ENCODE measurements at regions not wholly inside any gene's neighbourhood (a gene's known extent, or its start where the extent isn't known, plus 50 kb on each side); places are given as distances from the start of the nearest gene placed in this dataset.

- DNase-seq (ENCODE audit: low read depth) = no peak
These were observed 137.9 kb upstream of the MAP9 start for GRCh38 chr4:155514628-155515027.

GRCh38 chr4:155512817-155513216 is 136.1 kb upstream of the MAP9 start:
- DNase-seq (ENCODE audit: low read depth) = no peak

GRCh38 chr4:155512046-155512445 is 135.3 kb upstream of the MAP9 start:
- no peak for DNase-seq (ENCODE audit: low read depth)

DNA sequence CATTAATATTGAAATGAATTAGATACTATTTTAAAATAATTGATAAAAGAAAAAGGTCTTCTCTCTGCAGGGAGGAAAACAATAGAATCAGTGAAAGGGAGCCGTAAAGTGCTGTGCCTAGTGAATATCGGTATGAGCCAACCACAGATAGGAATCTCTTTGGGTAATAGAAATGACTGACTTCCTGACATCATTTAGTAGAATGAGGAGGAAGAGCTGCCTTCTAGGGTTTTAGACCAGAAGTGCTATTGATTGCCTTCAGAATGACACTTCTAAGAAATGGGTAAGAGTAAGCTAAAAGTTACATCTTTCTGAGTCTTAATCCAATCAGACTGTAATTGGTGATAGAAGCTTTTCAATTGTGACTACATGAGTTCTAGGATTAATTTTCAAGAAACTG is 134.0 kb upstream of the MAP9 start:
- no peak for DNase-seq (ENCODE audit: low read depth)

- DNase-seq (ENCODE audit: low read depth) = no peak
These were observed 132.8 kb upstream of the MAP9 start for GRCh38 chr4:155509555-155509954.

- no peak for DNase-seq (ENCODE audit: low read depth)
These were observed 130.0 kb upstream of the MAP9 start for GRCh38 chr4:155506745-155507144.

DNA sequence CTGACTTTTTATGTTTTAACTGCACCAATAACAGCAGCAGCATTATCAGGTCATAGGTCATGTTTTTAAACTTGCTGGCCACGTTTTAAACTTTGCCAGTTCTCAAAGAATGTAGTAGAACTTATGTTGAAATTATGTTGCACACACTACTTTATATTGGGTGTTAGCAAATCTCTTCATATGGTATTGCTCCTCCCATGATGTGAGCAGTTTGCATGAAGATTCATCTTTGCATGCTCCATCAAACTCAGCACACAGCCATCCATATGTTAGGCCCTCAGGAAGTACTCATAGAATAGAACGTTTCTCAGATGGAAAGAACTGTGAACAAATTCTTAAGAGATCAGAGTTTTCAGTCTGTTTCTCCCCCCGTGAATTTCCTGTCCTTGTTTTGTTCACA is 128.6 kb upstream of the MAP9 start:
- no peak for DNase-seq (ENCODE audit: low read depth)

- no peak for DNase-seq (ENCODE audit: low read depth)
These were observed 120.5 kb upstream of the MAP9 start for GRCh38 chr4:155497306-155497705.

DNA sequence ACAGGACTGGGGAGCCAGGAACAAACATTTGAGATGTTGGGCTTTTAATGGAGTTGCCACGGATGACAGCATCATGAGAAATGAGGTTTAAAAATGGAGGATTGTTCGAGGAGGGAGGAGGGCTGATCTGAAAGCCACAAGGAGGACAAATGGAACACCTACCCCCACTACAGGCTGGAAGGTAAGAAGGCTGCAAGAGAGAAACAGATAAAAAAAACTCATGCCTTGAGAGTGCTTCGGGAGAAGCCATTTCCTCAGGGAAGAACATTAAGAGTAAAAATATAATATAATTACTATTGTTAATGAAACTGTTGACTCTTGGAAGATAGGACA is 119.5 kb upstream of the MAP9 start:
- DNase-seq (ENCODE audit: low read depth) = no peak

- no peak for DNase-seq (ENCODE audit: low read depth)
These were observed 119.0 kb upstream of the MAP9 start for GRCh38 chr4:155495572-155496293.

- DNase-seq (ENCODE audit: low read depth) = no peak
These were observed 117.4 kb upstream of the MAP9 start for GRCh38 chr4:155494037-155494718.

GRCh38 chr4:155491336-155492120 is 114.8 kb upstream of the MAP9 start:
- no peak for DNase-seq (ENCODE audit: low read depth)

DNA sequence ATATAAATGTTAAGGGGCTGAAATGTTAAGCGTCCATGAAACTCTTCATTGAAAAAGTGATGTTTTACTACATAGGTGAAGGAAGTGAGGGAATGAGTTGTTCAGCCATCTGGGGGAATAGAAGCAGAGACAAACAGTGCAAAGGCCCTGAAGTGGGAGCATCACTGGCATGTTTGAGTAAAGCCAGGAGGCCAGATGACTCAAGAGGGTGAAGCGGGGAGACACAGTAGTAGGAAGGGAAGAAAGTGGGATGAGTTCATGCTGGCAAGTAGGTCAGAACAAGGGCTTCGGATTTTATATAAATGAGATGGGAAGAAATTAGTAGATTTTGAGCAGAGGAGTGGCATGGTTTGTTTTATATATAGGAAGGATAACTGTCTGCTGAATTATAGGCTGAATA is 112.5 kb upstream of the MAP9 start:
- DNase-seq (ENCODE audit: low read depth) = no peak

- no peak for DNase-seq (ENCODE audit: low read depth)
These were observed 111.9 kb upstream of the MAP9 start for GRCh38 chr4:155488691-155489090.

GRCh38 chr4:155487210-155487609 is 110.4 kb upstream of the MAP9 start:
- no peak for DNase-seq (ENCODE audit: low read depth)

DNA sequence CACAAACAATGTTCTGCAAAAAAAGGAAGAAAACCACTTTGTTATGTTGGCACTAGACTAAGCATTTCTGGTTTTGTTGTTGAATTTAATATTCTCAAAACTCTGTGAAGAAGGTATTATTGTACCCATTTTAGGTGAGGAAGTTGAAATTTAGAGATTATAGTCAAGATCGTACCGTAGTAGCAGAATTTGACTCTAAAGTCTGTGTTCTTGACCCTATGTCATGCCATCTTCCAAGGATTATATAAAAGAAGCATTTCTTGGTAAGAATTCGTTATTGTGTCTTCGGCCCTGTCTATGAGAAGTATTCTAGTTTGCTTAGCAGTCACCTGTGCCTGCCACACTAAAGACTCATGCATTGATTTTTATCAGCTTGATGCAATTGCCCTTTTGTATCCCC is 104.4 kb upstream of the MAP9 start:
- no peak for DNase-seq (ENCODE audit: low read depth)

- no peak for DNase-seq (ENCODE audit: low read depth)
These were observed 103.1 kb upstream of the MAP9 start for GRCh38 chr4:155479835-155480234.

DNA sequence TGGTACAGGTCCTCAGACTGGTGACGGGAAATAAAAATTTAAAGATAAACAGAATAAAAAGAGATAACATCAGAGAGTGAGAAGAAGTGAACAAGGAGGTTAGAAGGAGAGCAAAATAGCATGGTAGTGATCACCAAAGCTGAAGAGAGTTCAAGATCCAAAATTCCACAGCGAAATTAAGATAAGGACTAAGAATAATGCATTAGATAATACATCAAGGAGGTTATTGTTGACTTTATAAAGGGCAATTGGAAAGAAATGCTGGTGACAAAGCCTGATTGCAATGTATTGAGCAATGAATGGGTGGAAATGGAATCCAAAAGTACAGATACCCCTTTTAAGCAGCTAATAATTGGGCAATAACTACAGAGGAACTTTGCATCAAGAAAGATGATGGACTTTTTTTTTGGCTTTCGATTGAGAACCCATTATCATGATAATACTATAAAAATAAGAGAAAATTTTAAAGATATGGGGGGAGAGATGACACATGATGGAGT is 101.6 kb upstream of the MAP9 start:
- DNase-seq (ENCODE audit: low read depth) = no peak

DNA sequence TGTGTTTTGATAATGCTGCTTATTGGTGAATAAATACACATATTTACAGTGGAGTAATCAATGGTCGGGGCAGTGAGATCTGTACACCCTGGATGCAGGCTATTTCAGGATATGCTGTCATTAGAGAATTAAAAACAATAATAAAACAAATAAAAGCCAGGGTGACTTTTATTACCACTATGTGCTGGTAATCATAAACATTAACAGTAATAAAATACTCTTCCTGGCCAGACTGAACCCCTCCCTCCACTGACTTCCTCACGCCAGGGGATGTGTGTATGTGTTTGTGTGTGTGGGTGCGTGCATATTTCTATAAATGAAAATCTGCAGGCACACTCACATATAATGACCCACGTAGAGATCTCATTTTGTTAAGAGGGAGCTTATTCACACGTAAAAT is 98.0 kb upstream of the MAP9 start:
- DNase-seq (ENCODE audit: low read depth) = no peak

GRCh38 chr4:155473420-155474095 is 96.8 kb upstream of the MAP9 start:
- no peak for DNase-seq (ENCODE audit: low read depth)

DNA sequence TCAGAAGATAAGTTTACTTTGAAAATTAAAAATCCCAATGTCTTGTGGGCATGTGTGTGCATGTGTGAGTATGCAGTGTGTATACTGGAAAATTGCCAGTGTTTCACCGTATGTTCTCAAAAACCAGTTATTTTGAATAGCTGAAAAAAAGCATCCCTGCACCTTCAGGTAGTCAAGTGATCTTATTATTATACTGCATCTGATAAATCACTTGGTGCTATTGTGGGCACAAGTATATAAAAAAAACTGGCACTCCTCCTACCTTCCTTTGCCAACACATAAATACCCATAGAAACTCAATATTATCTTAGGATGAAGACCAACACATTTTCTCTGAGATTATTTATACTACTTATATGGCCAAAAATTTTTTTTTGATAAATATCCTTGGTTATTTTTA is 91.5 kb upstream of the MAP9 start:
- no peak for DNase-seq (ENCODE audit: low read depth)

DNA sequence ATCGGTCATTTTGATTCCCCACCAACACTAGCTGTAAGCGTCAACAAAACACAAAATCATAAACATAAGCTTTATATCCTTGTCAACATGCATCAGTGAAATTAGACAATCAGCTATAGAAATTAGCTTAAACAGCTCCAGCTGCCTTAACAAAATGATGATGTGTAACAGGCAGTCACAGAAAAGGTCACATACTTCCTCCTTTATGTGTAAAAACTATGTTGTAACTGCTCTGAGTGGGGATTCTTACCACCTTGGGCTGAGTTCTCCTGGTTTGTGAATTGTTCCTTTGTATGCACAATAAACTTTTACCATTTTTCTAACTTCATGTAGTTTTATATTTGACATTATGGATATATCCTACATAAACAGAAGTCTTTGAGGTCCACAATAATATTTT is 73.9 kb upstream of the MAP9 start:
- no peak for DNase-seq (ENCODE audit: low read depth)

DNA sequence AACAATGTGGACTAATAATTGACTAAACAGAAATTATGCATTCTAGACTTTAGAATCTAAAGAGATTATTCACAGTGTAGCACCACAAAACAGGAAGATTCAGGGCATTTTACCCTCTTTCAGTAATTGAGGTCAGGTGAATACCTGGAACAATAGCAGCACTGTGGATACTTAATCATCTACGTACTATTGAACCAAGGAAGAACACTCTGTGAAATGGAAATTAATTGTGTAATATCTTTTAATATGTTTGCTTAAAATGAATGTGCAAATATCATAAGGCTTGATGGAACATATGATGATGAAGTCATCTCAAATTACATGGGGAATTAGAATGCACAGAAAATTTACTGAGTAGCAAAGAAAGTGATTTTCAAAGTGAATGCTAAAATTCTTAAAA is 68.5 kb upstream of the MAP9 start:
- DNase-seq (ENCODE audit: low read depth) = no peak
